ENCODE measurements at regions not wholly inside any gene's neighbourhood (a gene's known extent, or its start where the extent isn't known, plus 50 kb on each side); places are given as distances from the start of the nearest gene placed in this dataset.

DNA sequence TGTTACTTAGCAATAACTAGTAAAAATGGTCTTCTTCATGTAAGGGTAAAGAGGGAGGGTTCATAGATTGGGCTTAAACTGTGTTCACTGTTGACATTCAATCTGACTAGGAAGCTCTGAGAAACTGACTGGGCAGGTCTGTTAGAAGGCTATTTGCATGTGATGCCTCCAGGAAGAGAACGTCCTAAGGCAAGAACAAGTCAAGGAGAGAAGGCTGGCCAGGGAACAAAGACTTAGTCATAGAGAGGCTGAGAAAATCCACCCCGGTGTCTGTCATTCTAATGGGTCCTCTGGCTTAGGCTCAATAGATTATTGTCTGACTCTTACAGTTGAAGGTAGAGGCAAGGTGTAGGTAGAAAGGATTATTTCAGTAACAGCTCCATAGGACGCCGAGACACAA is 50.3 kb upstream of the CD44 start:
- H3K36me3 ChIP-seq (ENCODE audit: control insufficient read depth in 2 of 4, insufficient read depth in 4 of 4, low read length in 3 of 4) = no peaks in the 10 kb centered on the region
- DNase-seq (ENCODE audit: low read depth in 1 of 2, low spot score in 2 of 2) (no peak), FAIRE-seq (no peak)
- no peak overlapping the region for H3K4ac ChIP-seq (replicated peaks; ENCODE audit: insufficient read length, low read depth, low read length)
- no peaks in the 10 kb centered on the region for H3K79me1 ChIP-seq (ENCODE audit: low read depth, low read length)
- no peak overlapping the region for H3K14ac ChIP-seq (ENCODE audit: insufficient read length)
- no peaks in the 10 kb centered on the region for H3K27me3 ChIP-seq (replicated peaks in 1 of 4; ENCODE audit: control insufficient read depth in 3 of 4, extremely low read depth in 1 of 4, insufficient read depth in 3 of 4, low read length in 3 of 4)
- no peak overlapping the region for H3K27ac ChIP-seq (ENCODE audit: low read depth, low read length)
- H2BK12ac ChIP-seq (ENCODE audit: low read depth, low read length) = no peak overlapping the region
- H3K56ac ChIP-seq (replicated peaks; ENCODE audit: insufficient read length, low read depth, low read length) = no peak overlapping the region
- no peak overlapping the region for H4K8ac ChIP-seq (ENCODE audit: extremely low read depth, insufficient read depth, low read length)
- no peak overlapping the region for H3K4me2 ChIP-seq (ENCODE audit: insufficient read depth in 1 of 2, low read depth in 2 of 2, low read length in 2 of 2)
- H2BK120ac ChIP-seq (replicated peaks; ENCODE audit: low read depth, low read length) = no peak overlapping the region
- H2BK15ac ChIP-seq (ENCODE audit: low read length) = no peak overlapping the region
- no peak overlapping the region for H3K9ac ChIP-seq (replicated peaks in 1 of 4; ENCODE audit: extremely low read depth in 1 of 4, low read depth in 3 of 4, low read length in 3 of 4)
- H3K9me3 ChIP-seq (ENCODE audit: insufficient read depth in 2 of 2, low read depth in 1 of 2, low read length in 1 of 2) = no peaks in the 10 kb centered on the region
- no peaks in the 10 kb centered on the region for H3K79me2 ChIP-seq (ENCODE audit: control insufficient read depth in 1 of 2, insufficient read depth in 2 of 2, low read length in 2 of 2)
- H2AFZ ChIP-seq (ENCODE audit: low read length) = no peak overlapping the region
- no peak overlapping the region for H2BK5ac ChIP-seq (ENCODE audit: low read depth, low read length)
- H3K4me3 ChIP-seq (ENCODE audit: extremely low read depth in 1 of 4, insufficient read depth in 2 of 4, low read depth in 3 of 4, low read length in 4 of 4) = no peak overlapping the region
- H3K23me2 ChIP-seq (ENCODE audit: low read depth, low read length) = no peaks in the 10 kb centered on the region
- no peak overlapping the region for H4K5ac ChIP-seq (ENCODE audit: insufficient read length, low read depth, low read length)
- no peak overlapping the region for H2BK20ac ChIP-seq (ENCODE audit: low read length)
- H4K20me1 ChIP-seq (replicated peaks in 1 of 2; ENCODE audit: control insufficient read depth in 1 of 2, insufficient read depth in 2 of 2, low read length in 2 of 2) = no peaks in the 10 kb centered on the region
- H2AK5ac ChIP-seq (ENCODE audit: low read depth, low read length) = no peak overlapping the region
- H3K4me1 ChIP-seq (replicated peaks in 1 of 4; ENCODE audit: control insufficient read depth in 3 of 4, insufficient read depth in 4 of 4, low read length in 3 of 4) = no peaks in the 10 kb centered on the region; a peak in 1 of 7 replicates
- POLR2A ChIA-PET (ENCODE audit: partially characterized antibody) = no interaction called here
- WGBS, 2 experiments (ENCODE audit: extremely low coverage in 1 of 2, insufficient coverage in 1 of 2, insufficient read length in 1 of 2, insufficient replicate concordance in 2 of 2, low coverage in 1 of 2, low lambda C conversion rate in 2 of 2, missing lambda C conversion rate in 1 of 2) = 93% methylated on average over 4 of the region's 4 CpGs; no CpG with 5 or more reads in 1 of the 2 experiments
- no peak overlapping the region for H4K91ac ChIP-seq (replicated peaks; ENCODE audit: insufficient read length, low read length)
- CTCF ChIA-PET (ENCODE audit: partially characterized antibody) = interaction anchor here (1.1 kb wide), 1 partner anchor 157 kb away, joined by 3 read pairs; no protein-coding TSS in a partner anchor
- no peak overlapping the region for H3K18ac ChIP-seq (ENCODE audit: extremely low read depth, low read length)
- H3K23ac ChIP-seq (ENCODE audit: insufficient read length) = no peak overlapping the region
- no peak for TF ChIP-seq KDM1A (IDR thresholded peaks at IDR 0.05; ENCODE audit: borderline replicate concordance, low read length)
- TF ChIP-seq RNF2 (IDR thresholded peaks at IDR 0.05; ENCODE audit: borderline replicate concordance, low read depth, low read length, missing control alignments, poor library complexity, severe bottlenecking) = no peak
- TF ChIP-seq POLR2A (IDR thresholded peaks at IDR 0.05; ENCODE audit: control extremely low read depth in 1 of 2, low read depth in 2 of 2, low read length in 2 of 2) = no peak
- TF ChIP-seq TAF1 (IDR thresholded peaks at IDR 0.05; ENCODE audit: low read depth, low read length) = no peak
- no peak for TF ChIP-seq SAP30 (IDR thresholded peaks at IDR 0.05; ENCODE audit: insufficient read depth, insufficient replicate concordance, low read length)
- no peak for TF ChIP-seq CTBP2 (IDR thresholded peaks at IDR 0.05; ENCODE audit: borderline replicate concordance, insufficient read depth, insufficient read length, low read length)
- TF ChIP-seq, protein P1, sequence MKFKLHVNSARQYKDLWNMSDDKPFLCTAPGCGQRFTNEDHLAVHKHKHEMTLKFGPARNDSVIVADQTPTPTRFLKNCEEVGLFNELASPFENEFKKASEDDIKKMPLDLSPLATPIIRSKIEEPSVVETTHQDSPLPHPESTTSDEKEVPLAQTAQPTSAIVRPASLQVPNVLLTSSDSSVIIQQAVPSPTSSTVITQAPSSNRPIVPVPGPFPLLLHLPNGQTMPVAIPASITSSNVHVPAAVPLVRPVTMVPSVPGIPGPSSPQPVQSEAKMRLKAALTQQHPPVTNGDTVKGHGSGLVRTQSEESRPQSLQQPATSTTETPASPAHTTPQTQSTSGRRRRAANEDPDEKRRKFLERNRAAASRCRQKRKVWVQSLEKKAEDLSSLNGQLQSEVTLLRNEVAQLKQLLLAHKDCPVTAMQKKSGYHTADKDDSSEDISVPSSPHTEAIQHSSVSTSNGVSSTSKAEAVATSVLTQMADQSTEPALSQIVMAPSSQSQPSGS (IDR thresholded peaks at IDR 0.05; ENCODE audit: low read length) = no peak
- TF ChIP-seq CBX5 (IDR thresholded peaks at IDR 0.05; ENCODE audit: low read depth, low read length) = no peak
- no peak for TF ChIP-seq CEBPB (IDR thresholded peaks at IDR 0.05; ENCODE audit: low read depth, low read length)
- no peak for TF ChIP-seq BACH1 (IDR thresholded peaks at IDR 0.05; ENCODE audit: low read length)
